Spleen (tissue), 11 donors: ENCODE measurements at regions not wholly inside any gene's neighbourhood (a gene's known extent, or its start where the extent isn't known, plus 50 kb on each side); places are given as distances from the start of the nearest gene placed in this dataset.

ENCODE experiments used
- DNase-seq: peaks from one replicate; pipeline ENCODE4 v3.0.0-alpha.2; 2020
- H3K27ac ChIP-seq, 8 donors: fragments of 200-600 bp; sonication (generic) in 7 of 8; 1 replicate in 4 of 8; 2 replicates in 4 of 8; pipeline versions ENCODE4 v1.5.0 to v1.8.0; 2016 to 2021; ENCODE audit warnings: inconsistent platforms in 4 of 8, mild to moderate bottlenecking in 4 of 8, moderate library complexity in 1 of 8
- H3K27me3 ChIP-seq, 7 donors: fragments of 200-600 bp; sonication (generic) in 6 of 7; replicated peaks in 1 of 7; 1 replicate in 4 of 7; 2 replicates in 3 of 7; pipeline versions ENCODE4 v1.5.0 to v1.8.0; 2016 to 2021; ENCODE audit warnings: inconsistent platforms in 3 of 7, mild to moderate bottlenecking in 1 of 7
- H3K36me3 ChIP-seq, 6 donors: fragments of 200-600 bp; sonication (generic) in 5 of 6; 1 replicate in 4 of 6; 2 replicates in 2 of 6; pipeline versions ENCODE4 v1.5.0 to v1.8.0; 2016 to 2021; ENCODE audit warnings: inconsistent platforms in 2 of 6
- H3K4me1 ChIP-seq, 6 donors: fragments of 200-600 bp; sonication (generic) in 5 of 6; 1 replicate in 3 of 6; 2 replicates in 3 of 6; pipeline versions ENCODE4 v1.5.0 to v1.8.0; 2016 to 2021; ENCODE audit warnings: inconsistent platforms in 3 of 6
- H3K4me3 ChIP-seq, 8 donors: fragments of 200-600 bp; sonication (generic) in 7 of 8; 1 replicate in 4 of 8; 2 replicates in 4 of 8; pipeline versions ENCODE4 v1.5.0 to v1.8.0; 2016 to 2021; ENCODE audit warnings: inconsistent platforms in 4 of 8, mild to moderate bottlenecking in 4 of 8, moderate library complexity in 2 of 8
- H3K9me3 ChIP-seq, 8 donors: fragments of 200-600 bp; sonication (generic) in 7 of 8; 1 replicate in 4 of 8; 2 replicates in 4 of 8; pipeline versions ENCODE4 v1.5.0 to v1.8.0; 2016 to 2021; ENCODE audit warnings: inconsistent platforms in 4 of 8
- CTCF ChIP-seq, 11 experiments: fragments of 200-600 bp in 7 of 11; fragments of 450-650 bp in 4 of 11; sonication (generic) in 4 of 11; IDR thresholded peaks in 8 of 11; conservative IDR thresholded peaks in 3 of 11; 1 replicate in 7 of 11; 2 replicates in 4 of 11; pipeline versions ENCODE4 v1.4.0 to v1.8.0; 2016 to 2021; ENCODE audit warnings: antibody characterized with exemption in 11 of 11, inconsistent platforms in 4 of 11, mild to moderate bottlenecking in 1 of 11
- POLR2A ChIP-seq, 3 donors: fragments of 450-650 bp; IDR thresholded peaks; one replicate each; pipeline ENCODE4 v1.5.1; 2017; ENCODE audit warnings: antibody characterized with exemption in 3 of 3, mild to moderate bottlenecking in 1 of 3
- POLR2AphosphoS5 ChIP-seq, 3 donors: sonication (generic); formaldehyde crosslinking; IDR thresholded peaks; one replicate each; pipeline ENCODE4 v1.5.1; 2017; ENCODE audit warnings: antibody characterized with exemption in 3 of 3
- WGBS, 5 donors: extraction: QIAGEN DNeasy Blood & Tissue Kit in 3 of 5; methylation state at CpG; one replicate each; pipeline versions ENCODE4 v1.1.5 to v1.1.7; 2013 to 2018; 5-methylcytosine and 5-hydroxymethylcytosine counted together
- intact Hi-C: fragments of 100-400 bp; cut with DNase I; formaldehyde crosslinking; loops from one replicate; pipeline ENCODE4 v1.15.0; 2023; ENCODE audit warnings: low total_unique reads
- donor health status: healthy with polysubstance abuse.
- donor health status: DM: no; HTN: no; CAD: no; lungs with moderate emphysema.
- donor health status: DM: no; HTN: no; CAD: no.
- donor health status: Bipolar disorder and iron deficiency.
- donor health status: healthy.
- donor health status: DM: no; HTN: no; CAD: no.
- donor health status: DM: yes; HTN: yes; CAD: no.

GRCh38 chr20:48352628-48353027 lies 475.2 kb downstream of the PREX1 start:
- Histone ChIP-seq H3K4me3 (no peak overlapping the region), H3K36me3 (no peaks in the 10 kb centered on the region), H3K9me3 (peaks cover 0 to 12% (median 5%) of the 10 kb centered on the region in 8 donors), H3K4me1 (no peaks in the 10 kb centered on the region), H3K27me3 (peaks cover 0 to 12% (median 0%) of the 10 kb centered on the region in 7 donors), H3K27ac (no peak overlapping the region)
- 91 to 97% (median 93%) methylated on average over 3 of the region's 3 CpGs for WGBS, 5 donors
- no peak for TF ChIP-seq POLR2AphosphoS5 (IDR thresholded peaks at IDR 0.05)
- intact Hi-C loops: no loop called here
- DNase-seq: no peak

DNA sequence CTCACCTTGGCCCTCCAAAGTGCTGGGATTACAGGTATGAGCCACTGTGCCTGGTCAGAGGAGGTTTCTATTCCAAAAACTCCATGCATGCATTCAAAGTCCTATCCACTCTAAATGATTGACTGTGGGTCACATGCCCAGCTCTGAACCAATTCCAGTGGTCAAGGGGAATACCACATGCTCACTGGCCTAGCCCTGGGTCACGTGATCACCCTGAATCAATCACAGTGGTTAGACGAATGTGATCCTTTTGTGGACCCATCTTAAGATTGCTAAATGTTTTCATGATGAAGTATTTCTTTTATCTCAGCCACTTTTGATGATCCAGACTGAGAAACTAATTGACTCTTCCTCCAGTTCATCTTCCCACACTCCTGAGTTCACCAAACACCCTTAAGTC lies 475.8 kb downstream of the PREX1 start:
- no peak overlapping the region for H3K27ac ChIP-seq
- 77 to 83% (median 77%) methylated on average over 2 of the region's 2 CpGs for WGBS, 5 donors
- no peaks in the 10 kb centered on the region for H3K36me3 ChIP-seq
- DNase-seq: no peak
- H3K4me1 ChIP-seq: no peaks in the 10 kb centered on the region
- intact Hi-C loops: no loop called here
- H3K27me3 ChIP-seq: peaks cover 0 to 12% (median 0%) of the 10 kb centered on the region in 7 donors
- H3K4me3 ChIP-seq: no peak overlapping the region
- no peak for TF ChIP-seq POLR2AphosphoS5 (IDR thresholded peaks at IDR 0.05)
- no peak for TF ChIP-seq CTCF (IDR thresholded peaks at IDR 0.05 in 8 of 11, conservative IDR thresholded peaks at IDR 0.05 in 3 of 11)
- TF ChIP-seq POLR2A (IDR thresholded peaks at IDR 0.05): no peak
- peaks cover 0 to 12% (median 5%) of the 10 kb centered on the region in 8 donors for H3K9me3 ChIP-seq

GRCh38 chr20:48350313-48350988 lies 477.3 kb downstream of the PREX1 start:
- DNase-seq: no peak
- no peak for TF ChIP-seq POLR2AphosphoS5 (IDR thresholded peaks at IDR 0.05)
- peak in 2 of 11 experiments; percentile 12 to 33 for TF ChIP-seq CTCF (IDR thresholded peaks at IDR 0.05 in 8 of 11, conservative IDR thresholded peaks at IDR 0.05 in 3 of 11)
- WGBS, 5 donors: 67 to 89% (median 87%) methylated on average over 5 of the region's 5 CpGs

GRCh38 chr20:48349656-48350055 lies 478.1 kb downstream of the PREX1 start:
- Histone ChIP-seq H3K27ac (no peak overlapping the region), H3K4me3 (no peak overlapping the region), H3K27me3 (peaks cover 0 to 12% (median 0%) of the 10 kb centered on the region in 7 donors), H3K4me1 (no peaks in the 10 kb centered on the region), H3K36me3 (no peaks in the 10 kb centered on the region), H3K9me3 (peaks cover 0 to 10% (median 4%) of the 10 kb centered on the region in 8 donors)
- WGBS, 5 donors: 74 to 81% (median 77%) methylated on average over 4 of the region's 4 CpGs
- TF ChIP-seq CTCF (IDR thresholded peaks at IDR 0.05 in 8 of 11, conservative IDR thresholded peaks at IDR 0.05 in 3 of 11) (no peak), POLR2A (IDR thresholded peaks at IDR 0.05) (no peak), POLR2AphosphoS5 (IDR thresholded peaks at IDR 0.05) (no peak)
- intact Hi-C loops: no loop called here
- DNase-seq: no peak

More at GRCh38 chr20:48350313-48350988, 477.3 kb downstream of the PREX1 start:
- H3K27me3 ChIP-seq: peaks cover 0 to 12% (median 0%) of the 10 kb centered on the region in 7 donors
- H3K4me3 ChIP-seq: no peak overlapping the region
- intact Hi-C loops: no loop called here
- no peaks in the 10 kb centered on the region for H3K4me1 ChIP-seq
- H3K36me3 ChIP-seq: no peaks in the 10 kb centered on the region
- H3K9me3 ChIP-seq: peaks cover 0 to 12% (median 5%) of the 10 kb centered on the region in 8 donors
- no peak overlapping the region for H3K27ac ChIP-seq
